ENCODE measurements at regions not wholly inside any gene's neighbourhood (a gene's known extent, or its start where the extent isn't known, plus 50 kb on each side); places are given as distances from the start of the nearest gene placed in this dataset.

GRCh38 chr7:131802195-131802864 is 245.9 kb upstream of the PODXL start:
- no peak overlapping the region for H3K4me2 ChIP-seq (ENCODE audit: insufficient read depth, low read length)
- H3K36me3 ChIP-seq (ENCODE audit: insufficient read depth, low read length): no peaks in the 10 kb centered on the region
- no peak overlapping the region for H3K4me3 ChIP-seq (ENCODE audit: low read depth in 1 of 2, low read length in 2 of 2)
- H3K9me3 ChIP-seq (ENCODE audit: insufficient read depth, low read length, severe bottlenecking): no peaks in the 10 kb centered on the region
- H3K27ac ChIP-seq (ENCODE audit: low read length): no peak overlapping the region
- peaks cover 4% of the 10 kb centered on the region for H3K27me3 ChIP-seq (ENCODE audit: insufficient read depth, low read length, poor library complexity)
- H3K4me1 ChIP-seq (ENCODE audit: insufficient read depth, low read length): no peaks in the 10 kb centered on the region
- H4K20me1 ChIP-seq (ENCODE audit: insufficient read depth, low read length): no peaks in the 10 kb centered on the region
- no peak for TF ChIP-seq EZH2 (IDR thresholded peaks at IDR 0.05; ENCODE audit: borderline replicate concordance, low read depth, low read length, severe bottlenecking)
- no peak for TF ChIP-seq CTCF (IDR thresholded peaks at IDR 0.05; ENCODE audit: borderline replicate concordance, extremely low read depth, low read length, poor library complexity, severe bottlenecking)
- no peaks in the 10 kb centered on the region for H3K79me2 ChIP-seq (ENCODE audit: insufficient read depth, low read length)
- no peak for ATAC-seq (ENCODE audit: insufficient read depth, low read depth)
- DNase-seq: no peak
- H3K9ac ChIP-seq (ENCODE audit: low read depth, low read length): no peak overlapping the region
- H2AFZ ChIP-seq (ENCODE audit: low read depth, low read length): no peak overlapping the region

- TF ChIP-seq EZH2 (IDR thresholded peaks at IDR 0.05; ENCODE audit: borderline replicate concordance, low read depth, low read length, severe bottlenecking): no peak
- TF ChIP-seq CTCF (IDR thresholded peaks at IDR 0.05; ENCODE audit: borderline replicate concordance, extremely low read depth, low read length, poor library complexity, severe bottlenecking): no peak
- no peaks in the 10 kb centered on the region for H3K36me3 ChIP-seq (ENCODE audit: insufficient read depth, low read length)
- H3K79me2 ChIP-seq (ENCODE audit: insufficient read depth, low read length): no peaks in the 10 kb centered on the region
- H3K4me2 ChIP-seq (ENCODE audit: insufficient read depth, low read length): no peak overlapping the region
- no peak overlapping the region for H3K27ac ChIP-seq (ENCODE audit: low read length)
- no peaks in the 10 kb centered on the region for H3K27me3 ChIP-seq (ENCODE audit: insufficient read depth, low read length, poor library complexity)
- H2AFZ ChIP-seq (ENCODE audit: low read depth, low read length): no peak overlapping the region
- H3K4me3 ChIP-seq (ENCODE audit: low read depth in 1 of 2, low read length in 2 of 2): no peak overlapping the region
- ATAC-seq (ENCODE audit: insufficient read depth, low read depth): no peak
- DNase-seq: no peak
- H3K9ac ChIP-seq (ENCODE audit: low read depth, low read length): no peak overlapping the region
- H4K20me1 ChIP-seq (ENCODE audit: insufficient read depth, low read length): no peaks in the 10 kb centered on the region
- H3K4me1 ChIP-seq (ENCODE audit: insufficient read depth, low read length): no peaks in the 10 kb centered on the region
- H3K9me3 ChIP-seq (ENCODE audit: insufficient read depth, low read length, severe bottlenecking): no peaks in the 10 kb centered on the region
Observed at GRCh38 chr7:131800531-131800930, 244.1 kb upstream of the PODXL start.

GRCh38 chr7:131800008-131800407 is 243.6 kb upstream of the PODXL start:
- no peaks in the 10 kb centered on the region for H3K36me3 ChIP-seq (ENCODE audit: insufficient read depth, low read length)
- DNase-seq: no peak
- H3K4me2 ChIP-seq (ENCODE audit: insufficient read depth, low read length): no peak overlapping the region
- H3K4me3 ChIP-seq (ENCODE audit: low read depth in 1 of 2, low read length in 2 of 2): no peak overlapping the region
- no peaks in the 10 kb centered on the region for H3K27me3 ChIP-seq (ENCODE audit: insufficient read depth, low read length, poor library complexity)
- no peak overlapping the region for H3K27ac ChIP-seq (ENCODE audit: low read length)
- H2AFZ ChIP-seq (ENCODE audit: low read depth, low read length): no peak overlapping the region
- no peaks in the 10 kb centered on the region for H3K9me3 ChIP-seq (ENCODE audit: insufficient read depth, low read length, severe bottlenecking)
- H3K4me1 ChIP-seq (ENCODE audit: insufficient read depth, low read length): no peaks in the 10 kb centered on the region
- H3K9ac ChIP-seq (ENCODE audit: low read depth, low read length): no peak overlapping the region
- no peaks in the 10 kb centered on the region for H4K20me1 ChIP-seq (ENCODE audit: insufficient read depth, low read length)
- ATAC-seq (ENCODE audit: insufficient read depth, low read depth): no peak
- no peaks in the 10 kb centered on the region for H3K79me2 ChIP-seq (ENCODE audit: insufficient read depth, low read length)
- TF ChIP-seq EZH2 (IDR thresholded peaks at IDR 0.05; ENCODE audit: borderline replicate concordance, low read depth, low read length, severe bottlenecking) (no peak), CTCF (IDR thresholded peaks at IDR 0.05; ENCODE audit: borderline replicate concordance, extremely low read depth, low read length, poor library complexity, severe bottlenecking) (no peak)
